22Rv1 (cell line): ENCODE measurements at regions not wholly inside any gene's neighbourhood (a gene's known extent, or its start where the extent isn't known, plus 50 kb on each side); places are given as distances from the start of the nearest gene placed in this dataset.

Experiments
- ZFX ChIP-seq: fragments of 450-650 bp; IDR thresholded peaks from 2 replicates; pipeline ENCODE4 v1.6.1; 2017; ENCODE audit warnings: antibody characterized with exemption, borderline replicate concordance
- TF ChIP-seq, protein P1 (sequence below): fragments of 450-650 bp; IDR thresholded peaks from 2 replicates; pipeline ENCODE4 v1.5.1; 2017; ENCODE audit warnings: mild to moderate bottlenecking

DNA sequence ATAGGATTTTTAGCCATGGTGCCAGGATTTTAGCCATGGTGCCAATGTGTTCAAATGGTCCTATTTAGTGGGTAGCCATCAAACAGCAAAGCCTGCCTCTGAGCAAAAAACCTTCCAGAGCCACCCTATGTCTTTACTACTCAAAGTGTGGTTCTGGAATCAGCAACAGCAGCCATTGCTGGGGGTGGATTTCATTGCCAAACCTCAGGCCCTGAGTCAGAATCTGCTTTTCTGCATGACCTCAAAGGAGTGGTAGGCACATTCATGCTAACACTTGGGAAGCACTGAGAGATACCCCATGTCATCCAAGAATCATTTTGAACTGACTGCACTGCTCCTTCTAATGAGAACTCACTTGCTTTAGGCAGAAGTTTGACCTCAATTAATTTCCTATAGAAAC lies 603.0 kb downstream of the CDY2B start:
- TF ChIP-seq, protein P1, sequence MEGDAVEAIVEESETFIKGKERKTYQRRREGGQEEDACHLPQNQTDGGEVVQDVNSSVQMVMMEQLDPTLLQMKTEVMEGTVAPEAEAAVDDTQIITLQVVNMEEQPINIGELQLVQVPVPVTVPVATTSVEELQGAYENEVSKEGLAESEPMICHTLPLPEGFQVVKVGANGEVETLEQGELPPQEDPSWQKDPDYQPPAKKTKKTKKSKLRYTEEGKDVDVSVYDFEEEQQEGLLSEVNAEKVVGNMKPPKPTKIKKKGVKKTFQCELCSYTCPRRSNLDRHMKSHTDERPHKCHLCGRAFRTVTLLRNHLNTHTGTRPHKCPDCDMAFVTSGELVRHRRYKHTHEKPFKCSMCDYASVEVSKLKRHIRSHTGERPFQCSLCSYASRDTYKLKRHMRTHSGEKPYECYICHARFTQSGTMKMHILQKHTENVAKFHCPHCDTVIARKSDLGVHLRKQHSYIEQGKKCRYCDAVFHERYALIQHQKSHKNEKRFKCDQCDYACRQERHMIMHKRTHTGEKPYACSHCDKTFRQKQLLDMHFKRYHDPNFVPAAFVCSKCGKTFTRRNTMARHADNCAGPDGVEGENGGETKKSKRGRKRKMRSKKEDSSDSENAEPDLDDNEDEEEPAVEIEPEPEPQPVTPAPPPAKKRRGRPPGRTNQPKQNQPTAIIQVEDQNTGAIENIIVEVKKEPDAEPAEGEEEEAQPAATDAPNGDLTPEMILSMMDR = no peak
- TF ChIP-seq ZFX = no peak
